ENCODE measurements at regions not wholly inside any gene's neighbourhood (a gene's known extent, or its start where the extent isn't known, plus 50 kb on each side); places are given as distances from the start of the nearest gene placed in this dataset.
A peak's percentile ranks its signal among the peaks of the same experiment; 100 is the strongest.
"Not testable (repeated sequence)": the region's sequence is repeated elsewhere in the genome, so short reads cannot be mapped to it uniquely, and the experiment has no call there.

- H3K9me3 ChIP-seq (ENCODE audit: control insufficient read depth, insufficient read depth, low read length); H3K4me1 ChIP-seq (ENCODE audit: insufficient read depth, low read length); H3K36me3 ChIP-seq (ENCODE audit: insufficient read depth, low read length); H3K9ac ChIP-seq (ENCODE audit: low read depth, low read length): not testable (repeated sequence)
Measured at GRCh38 chr9:85861882-85862281, 79.1 kb upstream of the NAA35 start.

DNA sequence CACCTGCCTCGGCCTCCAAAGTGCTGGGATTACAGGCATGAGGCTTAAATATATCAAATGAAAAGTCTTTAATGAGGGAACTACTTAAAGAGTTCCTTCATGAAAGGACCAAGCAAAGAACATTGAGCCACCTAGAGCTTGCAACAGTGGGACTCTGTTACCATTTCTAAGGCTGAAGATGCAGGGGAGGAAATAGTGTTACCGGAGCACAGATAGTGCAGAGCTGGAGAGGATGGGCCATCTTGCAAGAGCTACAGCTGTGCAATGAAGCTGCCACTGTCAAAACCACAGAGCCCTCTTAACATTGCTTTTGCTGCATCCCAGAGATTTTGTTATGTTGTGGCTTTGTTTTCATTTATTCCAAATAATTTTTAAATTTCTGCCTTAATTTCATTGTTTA lies 77.1 kb upstream of the NAA35 start:
- Histone ChIP-seq H3K9ac (ENCODE audit: low read depth, low read length) (no peak overlapping the region), H3K4me1 (ENCODE audit: insufficient read depth, low read length) (peaks cover 8% of the 10 kb centered on the region), H3K36me3 (ENCODE audit: insufficient read depth, low read length) (no peaks in the 10 kb centered on the region), H3K9me3 (ENCODE audit: control insufficient read depth, insufficient read depth, low read length) (no peaks in the 10 kb centered on the region)

- no peaks in the 10 kb centered on the region for H3K9me3 ChIP-seq (ENCODE audit: control insufficient read depth, insufficient read depth, low read length)
- H3K9ac ChIP-seq (ENCODE audit: low read depth, low read length): no peak overlapping the region
- no peaks in the 10 kb centered on the region; the same call in 1 of the 2 replicates for H3K36me3 ChIP-seq (ENCODE audit: insufficient read depth, low read length)
- H3K4me1 ChIP-seq (ENCODE audit: insufficient read depth, low read length): no peaks in the 10 kb centered on the region; the same call in 1 of the 2 replicates
Measured at GRCh38 chr9:85871008-85871407, 69.9 kb upstream of the NAA35 start.

- H3K9me3 ChIP-seq (ENCODE audit: control insufficient read depth, insufficient read depth, low read length); H3K4me1 ChIP-seq (ENCODE audit: insufficient read depth, low read length); H3K36me3 ChIP-seq (ENCODE audit: insufficient read depth, low read length); H3K9ac ChIP-seq (ENCODE audit: low read depth, low read length): not testable (repeated sequence)
Measured at GRCh38 chr9:85871683-85872082, 69.3 kb upstream of the NAA35 start.

DNA sequence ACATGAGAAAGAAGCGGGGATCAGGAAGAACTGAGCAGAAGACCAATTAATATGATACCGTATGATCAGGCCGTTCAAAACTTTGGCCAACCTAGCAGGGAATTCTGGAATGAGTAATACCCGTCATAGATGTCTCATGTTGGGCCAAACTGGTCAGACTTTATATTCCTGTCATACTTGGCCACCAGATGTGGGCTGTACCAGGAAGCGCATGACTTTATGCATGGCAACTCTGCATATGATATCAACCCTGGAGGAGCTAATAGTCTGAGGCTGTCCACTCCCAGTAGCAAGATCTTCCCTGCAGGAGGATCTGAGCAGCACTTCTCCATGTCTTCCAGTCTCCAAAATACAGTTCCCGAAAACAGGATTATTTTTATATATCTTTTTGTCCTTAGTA lies 68.5 kb upstream of the NAA35 start:
- Histone ChIP-seq H3K9me3 (ENCODE audit: control insufficient read depth, insufficient read depth, low read length) (no peaks in the 10 kb centered on the region), H3K4me1 (ENCODE audit: insufficient read depth, low read length) (no peaks in the 10 kb centered on the region; the same call in 1 of the 2 replicates), H3K36me3 (ENCODE audit: insufficient read depth, low read length) (no peaks in the 10 kb centered on the region; the same call in 1 of the 2 replicates), H3K9ac (ENCODE audit: low read depth, low read length) (no peak overlapping the region)

- H3K4me1 ChIP-seq (ENCODE audit: insufficient read depth, low read length): peaks cover 12% of the 10 kb centered on the region
- no peak overlapping the region for H3K9ac ChIP-seq (ENCODE audit: low read depth, low read length)
- H3K9me3 ChIP-seq (ENCODE audit: control insufficient read depth, insufficient read depth, low read length): no peaks in the 10 kb centered on the region
- no peaks in the 10 kb centered on the region; the same call in 1 of the 2 replicates for H3K36me3 ChIP-seq (ENCODE audit: insufficient read depth, low read length)
Measured at GRCh38 chr9:85876628-85877027, 64.3 kb upstream of the NAA35 start.

DNA sequence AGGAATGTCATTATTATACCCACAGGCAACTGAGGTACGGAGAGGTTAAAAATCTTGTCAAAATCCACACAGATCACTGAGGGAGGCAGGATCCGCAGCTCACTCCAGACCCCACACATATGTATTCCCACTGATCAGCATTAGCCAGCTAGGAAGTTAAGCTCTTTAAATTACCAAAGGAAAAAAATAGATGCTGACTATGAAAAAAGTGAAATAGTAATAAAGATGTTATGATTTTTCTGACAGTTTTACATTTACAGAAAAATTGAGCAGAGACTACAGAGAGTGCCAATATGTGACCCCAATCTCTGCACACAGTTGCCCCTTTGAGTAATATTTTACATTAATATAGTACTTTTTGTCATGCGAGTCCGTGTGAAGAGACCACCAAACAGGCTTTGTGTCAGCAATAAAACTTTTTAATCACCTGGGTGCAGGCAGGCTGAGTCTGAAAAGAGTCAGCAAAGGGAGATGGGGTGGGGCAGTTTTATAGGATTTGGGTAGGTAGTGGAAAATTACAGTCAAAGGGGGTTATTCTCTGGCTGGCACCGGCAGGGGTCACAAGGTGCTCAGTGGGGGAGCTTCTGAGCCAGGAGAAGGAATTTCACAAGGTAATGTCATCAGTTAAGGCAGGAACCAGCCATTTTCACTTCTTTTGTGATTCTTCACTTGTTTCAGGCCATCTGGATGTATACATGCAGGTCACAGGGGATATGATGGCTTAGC lies 61.9 kb upstream of the NAA35 start:
- not testable (repeated sequence) for H3K9me3 ChIP-seq (ENCODE audit: control insufficient read depth, insufficient read depth, low read length); H3K36me3 ChIP-seq (ENCODE audit: insufficient read depth, low read length)
- peak overlapping the region; percentile 13; the same call in 1 of the 2 replicates for H3K9ac ChIP-seq (ENCODE audit: low read depth, low read length)
- peaks cover 12% of the 10 kb centered on the region for H3K4me1 ChIP-seq (ENCODE audit: insufficient read depth, low read length)

- H3K9me3 ChIP-seq (ENCODE audit: control insufficient read depth, insufficient read depth, low read length); H3K9ac ChIP-seq (ENCODE audit: low read depth, low read length); H3K36me3 ChIP-seq (ENCODE audit: insufficient read depth, low read length): not testable (repeated sequence)
- H3K4me1 ChIP-seq (ENCODE audit: insufficient read depth, low read length): peaks cover 12% of the 10 kb centered on the region
Measured at GRCh38 chr9:85880507-85880906, 60.4 kb upstream of the NAA35 start.

DNA sequence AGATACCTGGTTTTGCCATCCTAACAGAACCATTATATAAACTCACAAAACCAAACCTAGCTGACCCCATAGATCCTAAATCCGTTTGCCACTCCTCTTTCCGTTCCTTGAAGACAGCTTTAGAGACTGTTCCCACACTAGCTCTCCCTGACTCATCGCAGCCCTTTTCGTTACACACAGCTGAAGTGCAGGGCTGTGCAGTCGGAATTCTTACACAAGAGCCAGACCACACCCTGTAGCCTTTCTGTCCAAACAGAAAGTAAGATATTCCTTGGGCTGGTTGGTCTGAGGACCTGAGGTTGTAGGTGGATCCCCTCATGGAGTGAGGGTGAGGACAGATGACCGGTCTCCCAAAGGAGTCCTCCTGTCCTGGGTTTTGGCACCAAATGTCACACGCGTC lies 56.7 kb upstream of the NAA35 start:
- 0 out of 2 replicates have a peak, but pooled peaks cover 3% of the 10 kb centered on the region for H3K9me3 ChIP-seq (ENCODE audit: control insufficient read depth, insufficient read depth, low read length)
- H3K9ac ChIP-seq (ENCODE audit: low read depth, low read length): no peak overlapping the region
- H3K4me1 ChIP-seq (ENCODE audit: insufficient read depth, low read length): peaks cover 6% of the 10 kb centered on the region; the same call in 1 of the 2 replicates
- peaks cover 3% of the 10 kb centered on the region; the same call in 1 of the 2 replicates for H3K36me3 ChIP-seq (ENCODE audit: insufficient read depth, low read length)

DNA sequence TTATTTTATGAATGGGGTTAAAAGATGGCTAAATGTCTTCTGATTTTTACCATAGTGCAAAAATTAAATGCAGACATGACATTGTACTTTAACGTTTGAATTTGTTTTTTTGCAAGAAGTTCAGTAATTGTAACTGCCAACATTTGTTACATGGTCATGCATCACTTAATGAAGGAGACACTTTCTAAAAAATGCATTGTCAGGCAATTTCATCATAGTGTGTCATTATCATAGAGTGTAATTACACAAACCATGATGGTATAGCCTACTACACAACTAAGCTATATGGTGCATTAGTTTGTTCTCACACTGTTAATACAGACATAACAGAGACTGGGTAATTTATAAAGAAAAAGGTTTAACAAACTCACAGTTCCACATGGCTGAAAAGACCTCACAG lies 50.0 kb upstream of the NAA35 start:
- H3K36me3 ChIP-seq (ENCODE audit: insufficient read depth, low read length): no peaks in the 10 kb centered on the region
- H3K9ac ChIP-seq (ENCODE audit: low read depth, low read length): no peak overlapping the region
- H3K4me1 ChIP-seq (ENCODE audit: insufficient read depth, low read length): no peaks in the 10 kb centered on the region
- no peaks in the 10 kb centered on the region for H3K9me3 ChIP-seq (ENCODE audit: control insufficient read depth, insufficient read depth, low read length)
